Esophagus muscularis mucosa (tissue), 4 donors: ENCODE measurements at regions not wholly inside any gene's neighbourhood (a gene's known extent, or its start where the extent isn't known, plus 50 kb on each side); places are given as distances from the start of the nearest gene placed in this dataset.

Experiments used
- CTCF ChIP-seq, 3 experiments: fragments of 200-600 bp in 2 of 3; fragments of 450-650 bp in 1 of 3; sonication (generic) in 2 of 3; IDR thresholded peaks; one replicate each; pipeline ENCODE4 v1.5.1; 2017 to 2019; ENCODE audit warnings: antibody characterized with exemption in 3 of 3, mild to moderate bottlenecking in 2 of 3, moderate library complexity in 1 of 3
- EP300 ChIP-seq: sonication (generic); formaldehyde crosslinking; IDR thresholded peaks from one replicate; pipeline ENCODE4 v1.6.1; 2017; ENCODE audit warnings: antibody characterized with exemption
- POLR2A ChIP-seq: fragments of 450-650 bp; IDR thresholded peaks from one replicate; pipeline ENCODE4 v1.6.1; 2017; ENCODE audit warnings: antibody characterized with exemption, moderate library complexity, mild to moderate bottlenecking, low read depth
- POLR2AphosphoS5 ChIP-seq, 2 donors: sonication (generic); formaldehyde crosslinking; IDR thresholded peaks; one replicate each; pipeline ENCODE4 v1.6.1; 2017; ENCODE audit warnings: antibody characterized with exemption in 2 of 2

- TF ChIP-seq CTCF (IDR thresholded peaks at IDR 0.05), result no peak
- no peak for TF ChIP-seq EP300
- no peak for TF ChIP-seq POLR2A
- TF ChIP-seq POLR2AphosphoS5 (IDR thresholded peaks at IDR 0.05), result no peak
Observed at GRCh38 chr10:94059178-94059883, 65.6 kb downstream of the PLCE1 start.
